Gastroesophageal sphincter (tissue), 3 donors: ENCODE measurements at regions not wholly inside any gene's neighbourhood (a gene's known extent, or its start where the extent isn't known, plus 50 kb on each side); places are given as distances from the start of the nearest gene placed in this dataset.

Experiments used
- POLR2A ChIP-seq, 2 donors: fragments of 450-650 bp; IDR thresholded peaks; one replicate each; pipeline ENCODE4 v1.6.1; 2017; ENCODE audit warnings: antibody characterized with exemption in 2 of 2, mild to moderate bottlenecking in 2 of 2, moderate library complexity in 1 of 2
- TF ChIP-seq, protein P1 (sequence below), 4 experiments: fragments of 200-600 bp in 2 of 4; fragments of 450-650 bp in 2 of 4; sonication (generic) in 1 of 4; IDR thresholded peaks; one replicate each; pipeline ENCODE4 v1.5.1; 2017 to 2019; ENCODE audit warnings: antibody characterized with exemption in 4 of 4, mild to moderate bottlenecking in 2 of 4, moderate library complexity in 2 of 4

- TF ChIP-seq, protein P1, sequence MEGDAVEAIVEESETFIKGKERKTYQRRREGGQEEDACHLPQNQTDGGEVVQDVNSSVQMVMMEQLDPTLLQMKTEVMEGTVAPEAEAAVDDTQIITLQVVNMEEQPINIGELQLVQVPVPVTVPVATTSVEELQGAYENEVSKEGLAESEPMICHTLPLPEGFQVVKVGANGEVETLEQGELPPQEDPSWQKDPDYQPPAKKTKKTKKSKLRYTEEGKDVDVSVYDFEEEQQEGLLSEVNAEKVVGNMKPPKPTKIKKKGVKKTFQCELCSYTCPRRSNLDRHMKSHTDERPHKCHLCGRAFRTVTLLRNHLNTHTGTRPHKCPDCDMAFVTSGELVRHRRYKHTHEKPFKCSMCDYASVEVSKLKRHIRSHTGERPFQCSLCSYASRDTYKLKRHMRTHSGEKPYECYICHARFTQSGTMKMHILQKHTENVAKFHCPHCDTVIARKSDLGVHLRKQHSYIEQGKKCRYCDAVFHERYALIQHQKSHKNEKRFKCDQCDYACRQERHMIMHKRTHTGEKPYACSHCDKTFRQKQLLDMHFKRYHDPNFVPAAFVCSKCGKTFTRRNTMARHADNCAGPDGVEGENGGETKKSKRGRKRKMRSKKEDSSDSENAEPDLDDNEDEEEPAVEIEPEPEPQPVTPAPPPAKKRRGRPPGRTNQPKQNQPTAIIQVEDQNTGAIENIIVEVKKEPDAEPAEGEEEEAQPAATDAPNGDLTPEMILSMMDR (IDR thresholded peaks at IDR 0.05) = peak in 3 of 4 experiments; percentile 13 to 70 (median 20)
- TF ChIP-seq POLR2A (IDR thresholded peaks at IDR 0.05) = no peak
Observed at GRCh38 chrX:27186671-27187070, 276.5 kb downstream of the PPP4R3C start.
